Naive thymus-derived CD4-positive, alpha-beta T cell (primary cell): ENCODE measurements at regions not wholly inside any gene's neighbourhood (a gene's known extent, or its start where the extent isn't known, plus 50 kb on each side); places are given as distances from the start of the nearest gene placed in this dataset.

Experiments
- ATAC-seq: fragments of 150-1000 bp; cut with Tn5 transposase; 2 replicates; pipeline ENCODE4 v1.10.0; 2021; ENCODE audit warnings: mild to moderate bottlenecking, moderate library complexity
- CTCF ChIA-PET: fragments of 350-600 bp; sonication (Branson Sonifier 250); formaldehyde crosslinking; loops from one replicate; lab custom pipeline; 2021; ENCODE audit warnings: antibody characterized with exemption; lab: Charles Lee
- POLR2A ChIA-PET: fragments of 350-600 bp; sonication (Branson Sonifier 250); formaldehyde crosslinking; loops from one replicate; lab custom pipeline; 2021; ENCODE audit warnings: antibody characterized with exemption, inconsistent platforms; lab: Charles Lee
- DNase-seq, 9 donors: peaks; one replicate each; pipeline versions ENCODE4 v3.0.0 to v3.0.0-alpha.2; 2020 to 2022; ENCODE audit warnings: mixed read lengths in 1 of 9
- H3K27ac ChIP-seq: one replicate; pipeline ENCODE4 v1.7.0; 2013; ENCODE audit warnings: mild to moderate bottlenecking, low read depth, low read length, moderate library complexity
- H3K27me3 ChIP-seq, 2 donors: one replicate each; pipeline ENCODE4 v1.7.0; 2013; ENCODE audit warnings: low read length in 2 of 2, mild to moderate bottlenecking in 2 of 2, moderate library complexity in 2 of 2; ENCODE audit not compliant: control insufficient read depth in 2 of 2, insufficient read depth in 2 of 2
- H3K36me3 ChIP-seq, 3 experiments: 1 replicate in 2 of 3; 2 replicates in 1 of 3; pipeline ENCODE4 v1.7.0; 2013; ENCODE audit warnings: low read length in 3 of 3, mild to moderate bottlenecking in 3 of 3, moderate library complexity in 1 of 3; ENCODE audit not compliant: insufficient read depth in 3 of 3, control insufficient read depth in 2 of 3
- H3K4me1 ChIP-seq, 2 donors: one replicate each; pipeline ENCODE4 v1.7.0; 2013; ENCODE audit warnings: low read length in 2 of 2, mild to moderate bottlenecking in 2 of 2, moderate library complexity in 1 of 2; ENCODE audit not compliant: control insufficient read depth in 2 of 2, insufficient read depth in 2 of 2
- H3K4me3 ChIP-seq: 2 replicates; pipeline ENCODE4 v1.7.0; 2013; ENCODE audit warnings: mild to moderate bottlenecking, low read length
- H3K9me3 ChIP-seq, 3 experiments: 1 replicate in 2 of 3; 2 replicates in 1 of 3; pipeline ENCODE4 v1.7.0; 2013; ENCODE audit warnings: low read length in 3 of 3; ENCODE audit not compliant: control insufficient read depth in 2 of 3
- H3K27ac Mint-ChIP-seq, 9 donors: one replicate each; pipeline ENCODE4 v1.8.0; 2020 to 2022; ENCODE audit warnings: mixed read lengths in 9 of 9, mild to moderate bottlenecking in 8 of 9, moderate library complexity in 5 of 9, inconsistent platforms in 2 of 9
- H3K27me3 Mint-ChIP-seq, 5 donors: one replicate each; pipeline ENCODE4 v1.8.0; 2021 to 2022; ENCODE audit warnings: mixed read lengths in 5 of 5, mild to moderate bottlenecking in 1 of 5
- H3K36me3 Mint-ChIP-seq, 5 donors: one replicate each; pipeline ENCODE4 v1.8.0; 2020 to 2022; ENCODE audit warnings: mixed read lengths in 5 of 5, mild to moderate bottlenecking in 3 of 5, inconsistent platforms in 1 of 5
- H3K4me1 Mint-ChIP-seq, 7 donors: one replicate each; pipeline ENCODE4 v1.8.0; 2020 to 2022; ENCODE audit warnings: mixed read lengths in 7 of 7, mild to moderate bottlenecking in 3 of 7, inconsistent platforms in 1 of 7
- H3K4me3 Mint-ChIP-seq, 10 donors: one replicate each; pipeline ENCODE4 v1.8.0; 2020 to 2022; ENCODE audit warnings: mild to moderate bottlenecking in 10 of 10, mixed read lengths in 10 of 10, moderate library complexity in 6 of 10, inconsistent platforms in 2 of 10
- H3K9me3 Mint-ChIP-seq, 11 donors: one replicate each; pipeline ENCODE4 v1.8.0; 2020 to 2022; ENCODE audit warnings: mixed read lengths in 11 of 11, mild to moderate bottlenecking in 4 of 11, inconsistent platforms in 1 of 11, moderate library complexity in 1 of 11
- intact Hi-C, 2 donors: fragments of 100-400 bp; cut with micrococcal nuclease; formaldehyde crosslinking; loops; one replicate each; pipeline ENCODE4 v1.15.1; 2023

DNA sequence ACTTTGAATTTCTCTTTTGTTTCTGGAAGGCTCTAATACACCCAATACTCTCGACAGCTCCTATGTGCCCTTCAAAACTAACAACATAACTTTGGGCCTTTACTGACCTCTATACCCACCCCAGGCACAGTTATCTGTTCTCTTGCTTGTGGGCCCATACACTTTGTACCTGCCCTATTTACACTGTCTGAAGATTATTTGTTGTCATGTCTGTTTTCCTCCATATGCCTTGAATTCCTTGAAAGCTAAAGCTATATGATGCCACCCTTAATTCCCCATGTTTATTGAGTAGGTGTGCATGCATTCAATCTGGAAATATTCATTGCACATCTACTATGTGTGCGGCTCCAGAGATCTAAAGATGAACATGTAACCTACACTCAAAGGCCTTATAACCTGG, 267.6 kb downstream of the PLPP3 start:
- Mint-ChIP-seq H3K4me3 (no peak overlapping the region), H3K36me3 (no peaks in the 10 kb centered on the region), H3K27me3 (peaks cover 0 to 13% (median 8%) of the 10 kb centered on the region in 5 donors), H3K27ac (no peak overlapping the region), H3K9me3 (peaks cover 0 to 20% (median 8%) of the 10 kb centered on the region in 11 donors), H3K4me1 (no peaks in the 10 kb centered on the region)
- POLR2A ChIA-PET = no interaction called here
- no peak for ATAC-seq
- Histone ChIP-seq H3K27ac (no peak overlapping the region), H3K36me3 (no peaks in the 10 kb centered on the region), H3K4me1 (no peaks in the 10 kb centered on the region), H3K9me3 (peaks cover 0 to 5% (median 0%) of the 10 kb centered on the region in 3 experiments), H3K27me3 (no peaks in the 10 kb centered on the region), H3K4me3 (no peak overlapping the region)
- no peak for DNase-seq
- intact Hi-C loops = no loop called here
- CTCF ChIA-PET = no interaction called here

DNA sequence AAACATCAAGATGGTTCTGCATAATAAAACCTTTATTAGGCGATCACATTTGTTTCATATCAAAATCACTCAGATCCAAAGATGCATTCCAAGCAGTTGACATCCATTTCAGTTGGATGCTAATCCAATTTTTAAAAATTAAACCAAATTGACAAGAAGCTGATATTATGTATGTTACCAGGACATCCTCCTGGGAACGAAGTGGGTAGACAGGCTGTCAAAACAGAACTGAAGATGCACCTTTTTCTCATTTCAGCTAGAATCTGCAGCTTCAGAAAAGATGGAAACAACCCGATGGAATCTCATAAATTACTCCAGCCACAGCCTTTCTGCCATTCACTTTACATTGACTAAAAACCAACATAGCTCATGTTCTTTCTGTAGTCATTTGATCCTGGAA, 268.4 kb downstream of the PLPP3 start:
- DNase-seq = no peak
- ChIA-PET POLR2A (no interaction called here), CTCF (no interaction called here)
- Histone ChIP-seq H3K9me3 (peaks cover 0 to 5% (median 0%) of the 10 kb centered on the region in 3 experiments), H3K36me3 (no peaks in the 10 kb centered on the region), H3K27ac (no peak overlapping the region), H3K4me3 (no peak overlapping the region), H3K4me1 (no peaks in the 10 kb centered on the region), H3K27me3 (no peaks in the 10 kb centered on the region)
- no peak for ATAC-seq
- Mint-ChIP-seq H3K4me3 (no peak overlapping the region), H3K36me3 (no peaks in the 10 kb centered on the region), H3K4me1 (no peaks in the 10 kb centered on the region), H3K27me3 (peaks cover 0 to 13% (median 8%) of the 10 kb centered on the region in 5 donors), H3K9me3 (peaks cover 0 to 20% (median 3%) of the 10 kb centered on the region in 11 donors), H3K27ac (no peak overlapping the region)
- intact Hi-C loops = no loop called here

DNA sequence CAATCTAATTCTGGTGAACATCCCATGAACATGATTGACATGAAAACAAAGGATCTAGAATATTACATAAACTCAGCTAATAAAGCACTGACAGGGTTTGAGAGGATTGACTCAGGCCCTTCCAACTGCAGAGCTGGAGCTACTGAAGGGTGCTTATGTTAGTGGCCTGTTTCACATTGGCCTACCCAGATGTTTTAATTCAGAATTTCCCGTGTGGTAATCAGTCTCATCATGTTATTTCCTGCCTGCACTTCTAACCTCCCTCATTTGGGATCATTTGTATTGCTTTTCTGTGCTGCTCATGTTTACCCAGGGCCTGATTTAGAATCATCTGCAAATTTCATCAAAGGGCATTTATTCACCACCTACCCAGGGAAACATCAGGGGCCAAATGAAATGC, 270.3 kb downstream of the PLPP3 start:
- H3K27me3 Mint-ChIP-seq = peaks cover 0 to 13% (median 8%) of the 10 kb centered on the region in 5 donors
- intact Hi-C loops = no loop called here
- no peak overlapping the region for H3K4me3 Mint-ChIP-seq
- Histone ChIP-seq H3K27ac (no peak overlapping the region), H3K9me3 (peaks cover 0 to 5% (median 0%) of the 10 kb centered on the region in 3 experiments), H3K36me3 (no peaks in the 10 kb centered on the region), H3K4me1 (no peaks in the 10 kb centered on the region), H3K27me3 (no peaks in the 10 kb centered on the region), H3K4me3 (no peak overlapping the region)
- CTCF ChIA-PET = no interaction called here
- H3K9me3 Mint-ChIP-seq = peaks cover 1 to 20% (median 3%) of the 10 kb centered on the region in 11 donors
- H3K36me3 Mint-ChIP-seq = no peaks in the 10 kb centered on the region
- POLR2A ChIA-PET = no interaction called here
- H3K27ac Mint-ChIP-seq = no peak overlapping the region
- no peak for DNase-seq
- H3K4me1 Mint-ChIP-seq = no peaks in the 10 kb centered on the region
- no peak for ATAC-seq

DNA sequence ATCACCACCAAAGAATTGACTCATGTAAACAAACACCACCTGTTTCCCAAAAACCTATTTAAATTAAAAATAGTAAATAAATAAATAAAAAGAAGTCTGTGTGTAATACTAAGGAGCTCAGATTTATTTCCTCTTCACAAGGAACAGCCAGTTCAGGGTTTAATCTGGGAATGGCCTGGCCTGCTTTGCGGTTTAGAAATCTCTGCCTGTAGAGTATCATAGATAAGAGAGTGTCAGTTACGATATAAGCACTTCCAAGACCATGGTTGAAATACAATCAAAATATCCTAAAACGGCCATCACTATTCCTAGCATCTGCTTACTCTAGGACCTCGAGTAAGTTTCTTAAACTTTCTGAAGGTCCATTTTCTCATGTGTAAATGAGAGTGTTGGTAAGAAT, 274.4 kb downstream of the PLPP3 start:
- DNase-seq (no peak), ATAC-seq (no peak)
- H3K36me3 Mint-ChIP-seq = no peaks in the 10 kb centered on the region
- peaks cover 0 to 4% (median 0%) of the 10 kb centered on the region in 11 donors for H3K9me3 Mint-ChIP-seq
- H3K4me1 Mint-ChIP-seq = no peaks in the 10 kb centered on the region
- Histone ChIP-seq H3K27ac (no peak overlapping the region), H3K36me3 (no peaks in the 10 kb centered on the region), H3K4me1 (no peaks in the 10 kb centered on the region), H3K9me3 (no peaks in the 10 kb centered on the region), H3K27me3 (no peaks in the 10 kb centered on the region), H3K4me3 (no peak overlapping the region)
- CTCF ChIA-PET = no interaction called here
- intact Hi-C loops = no loop called here
- H3K27ac Mint-ChIP-seq = no peak overlapping the region
- POLR2A ChIA-PET = no interaction called here
- H3K4me3 Mint-ChIP-seq = no peak overlapping the region
- peaks cover 0 to 3% (median 0%) of the 10 kb centered on the region in 5 donors for H3K27me3 Mint-ChIP-seq

DNA sequence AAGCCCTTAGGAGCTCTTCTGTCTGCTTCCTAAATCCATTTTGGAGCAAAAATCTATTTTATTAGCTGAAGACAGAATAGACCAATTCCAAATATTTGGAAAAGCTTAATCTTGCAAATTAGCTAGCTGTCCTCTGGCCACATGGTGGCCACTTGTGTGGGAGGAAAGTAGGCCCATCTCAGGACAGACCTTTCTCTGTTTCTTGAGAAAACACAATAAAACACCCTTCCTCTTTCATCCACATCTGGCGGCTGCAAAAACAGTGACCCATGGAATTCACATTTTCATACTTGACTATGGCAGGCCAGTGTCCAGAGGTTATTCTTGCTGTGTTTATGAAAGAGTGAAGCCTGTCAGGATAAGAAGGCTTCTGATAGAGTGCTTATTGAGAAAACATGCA, 275.6 kb downstream of the PLPP3 start:
- H3K27ac ChIP-seq = no peak overlapping the region
- peaks cover 0 to 4% (median 0%) of the 10 kb centered on the region in 11 donors for H3K9me3 Mint-ChIP-seq
- ChIA-PET POLR2A (no interaction called here), CTCF (no interaction called here)
- H3K36me3 Mint-ChIP-seq = no peaks in the 10 kb centered on the region
- no peak for ATAC-seq
- intact Hi-C loops = no loop called here
- no peak overlapping the region for H3K4me3 Mint-ChIP-seq
- no peaks in the 10 kb centered on the region for H3K9me3 ChIP-seq
- H3K4me3 ChIP-seq = no peak overlapping the region
- H3K27ac Mint-ChIP-seq = no peak overlapping the region
- H3K36me3 ChIP-seq = no peaks in the 10 kb centered on the region
- H3K27me3 ChIP-seq = no peaks in the 10 kb centered on the region
- H3K4me1 ChIP-seq = no peaks in the 10 kb centered on the region
- no peak for DNase-seq
- H3K4me1 Mint-ChIP-seq = no peaks in the 10 kb centered on the region
- H3K27me3 Mint-ChIP-seq = peaks cover 0 to 3% (median 0%) of the 10 kb centered on the region in 5 donors

DNA sequence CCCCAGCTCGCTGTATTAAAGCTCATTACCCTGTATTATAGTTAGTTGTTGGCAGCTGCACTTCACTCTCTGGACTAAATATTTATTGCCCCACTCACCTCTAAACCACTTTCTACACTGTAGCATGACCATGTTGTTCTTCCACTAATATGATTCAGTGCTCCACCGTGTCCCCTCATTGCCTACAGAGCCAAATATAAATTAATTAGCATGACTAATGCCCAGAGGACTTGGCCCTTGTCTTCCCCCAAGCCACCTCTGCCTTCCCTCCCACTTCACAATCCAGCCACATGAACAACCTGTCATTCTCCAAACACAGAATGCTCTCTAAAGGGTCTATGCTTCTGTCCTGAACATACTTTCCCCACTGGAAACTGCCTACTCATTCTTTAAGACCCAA, 276.5 kb downstream of the PLPP3 start:
- Histone ChIP-seq H3K4me3 (no peak overlapping the region), H3K27me3 (no peaks in the 10 kb centered on the region), H3K9me3 (no peaks in the 10 kb centered on the region), H3K4me1 (no peaks in the 10 kb centered on the region), H3K36me3 (no peaks in the 10 kb centered on the region), H3K27ac (no peak overlapping the region)
- H3K4me3 Mint-ChIP-seq = no peak overlapping the region
- POLR2A ChIA-PET = no interaction called here
- no peaks in the 10 kb centered on the region for H3K4me1 Mint-ChIP-seq
- CTCF ChIA-PET = no interaction called here
- H3K9me3 Mint-ChIP-seq = peaks cover 0 to 4% (median 0%) of the 10 kb centered on the region in 11 donors
- no peak for ATAC-seq
- H3K27ac Mint-ChIP-seq = no peak overlapping the region
- DNase-seq = no peak
- intact Hi-C loops = no loop called here
- no peaks in the 10 kb centered on the region for H3K36me3 Mint-ChIP-seq
- peaks cover 0 to 3% (median 0%) of the 10 kb centered on the region in 5 donors for H3K27me3 Mint-ChIP-seq

DNA sequence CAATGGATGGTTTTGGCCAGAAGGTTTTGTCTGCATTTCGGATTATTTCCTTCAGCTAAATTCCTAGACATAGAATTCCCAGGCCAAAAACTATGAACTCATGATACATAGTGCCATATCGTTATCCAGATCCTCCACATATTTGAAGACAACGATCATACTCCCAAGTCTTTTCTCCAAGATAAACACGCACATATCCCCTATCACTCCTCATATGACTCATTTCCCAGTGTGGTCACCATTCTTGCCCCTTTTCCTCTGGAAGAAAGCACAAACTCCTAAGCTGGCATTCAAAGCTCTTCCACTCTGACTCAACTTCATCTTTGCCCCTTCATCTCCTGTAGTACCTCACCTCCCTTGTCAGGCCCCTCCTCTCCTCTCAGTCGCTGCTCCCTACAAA, 277.6 kb downstream of the PLPP3 start:
- DNase-seq = no peak
- ATAC-seq = no peak
- H3K27ac Mint-ChIP-seq = no peak overlapping the region
- CTCF ChIA-PET = no interaction called here
- no peak overlapping the region for H3K4me3 ChIP-seq
- POLR2A ChIA-PET = no interaction called here
- no peaks in the 10 kb centered on the region for H3K4me1 ChIP-seq
- H3K36me3 Mint-ChIP-seq = no peaks in the 10 kb centered on the region
- no peaks in the 10 kb centered on the region for H3K9me3 ChIP-seq
- intact Hi-C loops = no loop called here
- H3K27me3 ChIP-seq = no peaks in the 10 kb centered on the region
- H3K4me1 Mint-ChIP-seq = no peaks in the 10 kb centered on the region
- H3K27ac ChIP-seq = no peak overlapping the region
- no peaks in the 10 kb centered on the region for H3K36me3 ChIP-seq
- peaks cover 0 to 3% (median 2%) of the 10 kb centered on the region in 5 donors for H3K27me3 Mint-ChIP-seq
- no peak overlapping the region for H3K4me3 Mint-ChIP-seq
- peaks cover 0 to 3% (median 0%) of the 10 kb centered on the region in 11 donors for H3K9me3 Mint-ChIP-seq
